Bronchial epithelial cell (primary cell): ENCODE measurements at regions not wholly inside any gene's neighbourhood (a gene's known extent, or its start where the extent isn't known, plus 50 kb on each side); places are given as distances from the start of the nearest gene placed in this dataset.
A peak's percentile ranks its signal among the peaks of the same experiment; 100 is the strongest.
"Not testable (repeated sequence)": the region's sequence is repeated elsewhere in the genome, so short reads cannot be mapped to it uniquely, and the experiment has no call there.

Experiments
- DNase-seq: peaks from one replicate; pipeline ENCODE4 v3.0.0-alpha.2; 2010; ENCODE audit warnings: low read depth
- FAIRE-seq: peaks from 2 replicates; lab custom pipeline; 2011; peaks lifted over from hg19 to GRCh38; lab: Jason Lieb, UNC
- H3K27me3 ChIP-seq: 2 replicates; pipeline ENCODE4 v1.5.1; 2011; ENCODE audit warnings: low read length; ENCODE audit not compliant: control insufficient read depth, insufficient read depth
- H3K36me3 ChIP-seq: 2 replicates; pipeline ENCODE4 v1.5.1; 2011; ENCODE audit warnings: low read length; ENCODE audit not compliant: control insufficient read depth, insufficient read depth
- H3K4me3 ChIP-seq: 2 replicates; pipeline ENCODE4 v1.5.1; 2011; ENCODE audit warnings: mild to moderate bottlenecking, low read depth, low read length, control low read depth
- CTCF ChIP-seq: IDR thresholded peaks from 2 replicates; pipeline ENCODE4 v1.5.1; 2011; ENCODE audit warnings: mild to moderate bottlenecking, moderate library complexity, low read length, control low read depth, inconsistent platforms; ENCODE audit not compliant: insufficient read depth, severe bottlenecking

GRCh38 chr9:124084087-124084486 is 72.5 kb downstream of the LHX2 start:
- DNase-seq: no peak
- no peak for FAIRE-seq
- no peaks in the 10 kb centered on the region for H3K36me3 ChIP-seq
- no peaks in the 10 kb centered on the region for H3K27me3 ChIP-seq
- no peak for TF ChIP-seq CTCF
- H3K4me3 ChIP-seq: no peak overlapping the region

DNA sequence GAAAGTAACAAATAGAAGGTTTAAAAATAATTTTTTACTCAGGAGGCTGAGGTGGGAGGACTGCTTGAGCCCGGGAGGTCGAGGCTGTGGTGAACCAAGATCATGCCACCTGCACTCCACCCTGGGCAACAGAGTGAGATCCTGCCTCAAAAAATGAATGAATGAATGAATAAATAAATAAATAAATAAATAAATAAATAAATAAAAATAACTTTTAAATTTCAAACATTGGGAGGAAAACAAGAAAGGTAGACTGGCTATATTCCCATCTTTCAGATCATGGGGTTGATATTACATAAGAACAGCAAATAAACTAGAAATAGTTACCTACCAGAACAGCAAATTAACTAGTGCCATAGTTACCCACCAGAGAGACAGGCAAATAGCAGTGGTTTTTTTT is 75.7 kb downstream of the LHX2 start:
- Histone ChIP-seq H3K36me3 (no peaks in the 10 kb centered on the region), H3K27me3 (no peaks in the 10 kb centered on the region), H3K4me3 (no peak overlapping the region)
- FAIRE-seq (no peak), DNase-seq (no peak)
- TF ChIP-seq CTCF: no peak

- H3K27me3 ChIP-seq: no peaks in the 10 kb centered on the region
- FAIRE-seq (no peak), DNase-seq (no peak)
- TF ChIP-seq CTCF: no peak
- H3K4me3 ChIP-seq: no peak overlapping the region
- H3K36me3 ChIP-seq: no peaks in the 10 kb centered on the region
Measured at GRCh38 chr9:124088476-124088837, 76.9 kb downstream of the LHX2 start.

GRCh38 chr9:124089631-124090488 is 78.3 kb downstream of the LHX2 start:
- not testable (repeated sequence) for H3K36me3 ChIP-seq, DNase-seq, FAIRE-seq, H3K4me3 ChIP-seq, H3K27me3 ChIP-seq

DNA sequence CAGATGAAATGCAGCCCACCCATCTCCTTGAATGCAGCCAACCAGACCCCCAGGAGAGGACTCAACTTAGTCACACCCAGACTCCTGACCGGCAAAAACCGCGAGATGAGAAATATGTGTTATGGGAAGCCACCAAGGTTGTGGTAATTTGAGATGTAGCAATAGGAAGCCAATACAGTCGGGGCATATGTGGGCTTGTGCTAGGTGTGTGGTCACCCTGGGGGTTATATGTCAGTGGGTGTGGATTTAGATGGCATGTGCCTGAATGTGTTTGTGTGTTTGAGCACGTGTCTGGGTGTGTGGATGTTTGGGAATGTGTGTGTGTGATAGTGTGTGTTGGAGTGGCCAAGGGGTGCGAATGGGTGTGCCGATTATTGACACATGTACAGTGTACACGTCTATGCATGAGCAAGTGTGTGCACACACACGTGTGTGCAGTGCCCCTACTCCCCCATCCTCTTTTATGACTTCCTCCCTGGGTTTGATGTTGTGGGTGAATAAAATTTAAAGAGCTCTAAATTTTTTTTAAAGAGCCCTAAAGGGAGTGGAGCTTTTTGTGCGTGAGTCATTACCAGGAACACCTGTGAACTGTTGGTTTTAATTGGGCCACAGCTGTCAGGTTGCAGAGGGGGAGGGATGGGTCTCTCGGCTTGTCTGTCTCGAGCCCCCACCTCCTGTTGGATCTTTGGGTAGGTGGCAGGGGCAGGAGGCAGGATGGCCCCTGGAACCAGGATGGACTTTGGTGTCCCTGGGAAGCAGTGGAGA is 86.8 kb downstream of the LHX2 start:
- no peak for DNase-seq
- no peaks in the 10 kb centered on the region for H3K36me3 ChIP-seq
- peaks cover 2% of the 10 kb centered on the region for H3K27me3 ChIP-seq
- H3K4me3 ChIP-seq: no peak overlapping the region
- peak; percentile 79 for FAIRE-seq
- TF ChIP-seq CTCF: no peak

GRCh38 chr9:124099860-124100259 is 88.3 kb downstream of the LHX2 start:
- no peak overlapping the region for H3K4me3 ChIP-seq
- H3K27me3 ChIP-seq: peaks cover 2% of the 10 kb centered on the region
- FAIRE-seq (no peak), DNase-seq (no peak)
- no peaks in the 10 kb centered on the region for H3K36me3 ChIP-seq
- TF ChIP-seq CTCF: no peak
